ENCODE measurements at regions not wholly inside any gene's neighbourhood (a gene's known extent, or its start where the extent isn't known, plus 50 kb on each side); places are given as distances from the start of the nearest gene placed in this dataset.
A peak's percentile ranks its signal among the peaks of the same experiment; 100 is the strongest.

GRCh38 chr5:63719147-63719546 lies 243.1 kb downstream of the HTR1A start:
- DNase-seq: no peak

DNA sequence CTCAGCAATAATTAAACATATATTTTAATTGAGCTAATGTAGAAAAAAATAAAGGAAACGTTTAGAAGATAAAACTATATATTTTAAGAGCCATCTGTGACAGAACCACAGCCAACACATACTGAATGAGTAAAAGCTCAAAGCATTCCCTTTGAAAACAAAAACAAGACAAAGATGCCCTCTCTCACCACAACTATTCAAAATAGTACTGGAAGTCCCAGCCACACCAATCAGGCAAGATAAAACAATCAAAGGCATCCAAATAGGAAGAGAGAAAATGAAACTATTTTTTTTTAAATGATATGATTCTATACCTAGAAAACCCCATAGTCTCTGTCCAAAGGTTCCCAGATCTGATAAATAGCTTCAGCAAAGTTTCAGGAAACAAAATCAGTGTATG lies 262.0 kb downstream of the HTR1A start:
- DNase-seq: no peak

- DNase-seq: no peak
These were observed 264.4 kb downstream of the HTR1A start for GRCh38 chr5:63697811-63698210.

DNA sequence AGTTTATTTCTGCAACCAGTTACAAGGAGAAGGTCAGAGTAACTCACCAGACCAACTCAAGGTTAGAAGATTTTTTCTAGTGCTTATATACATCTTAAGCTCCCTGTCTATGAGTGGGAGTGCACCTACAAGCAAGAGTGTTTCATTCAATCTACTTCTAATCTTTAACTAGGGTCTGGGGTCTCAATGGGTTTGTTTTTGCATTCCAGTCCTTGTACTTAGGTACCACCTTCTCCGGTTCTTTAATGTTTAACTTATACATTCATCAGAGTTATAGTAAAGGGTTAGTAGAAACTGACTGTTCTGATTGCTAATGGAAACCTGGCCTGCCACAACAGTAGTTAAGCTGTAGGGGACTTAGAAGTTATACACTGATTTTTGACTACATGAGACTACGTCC lies 271.7 kb downstream of the HTR1A start:
- DNase-seq: no peak

DNA sequence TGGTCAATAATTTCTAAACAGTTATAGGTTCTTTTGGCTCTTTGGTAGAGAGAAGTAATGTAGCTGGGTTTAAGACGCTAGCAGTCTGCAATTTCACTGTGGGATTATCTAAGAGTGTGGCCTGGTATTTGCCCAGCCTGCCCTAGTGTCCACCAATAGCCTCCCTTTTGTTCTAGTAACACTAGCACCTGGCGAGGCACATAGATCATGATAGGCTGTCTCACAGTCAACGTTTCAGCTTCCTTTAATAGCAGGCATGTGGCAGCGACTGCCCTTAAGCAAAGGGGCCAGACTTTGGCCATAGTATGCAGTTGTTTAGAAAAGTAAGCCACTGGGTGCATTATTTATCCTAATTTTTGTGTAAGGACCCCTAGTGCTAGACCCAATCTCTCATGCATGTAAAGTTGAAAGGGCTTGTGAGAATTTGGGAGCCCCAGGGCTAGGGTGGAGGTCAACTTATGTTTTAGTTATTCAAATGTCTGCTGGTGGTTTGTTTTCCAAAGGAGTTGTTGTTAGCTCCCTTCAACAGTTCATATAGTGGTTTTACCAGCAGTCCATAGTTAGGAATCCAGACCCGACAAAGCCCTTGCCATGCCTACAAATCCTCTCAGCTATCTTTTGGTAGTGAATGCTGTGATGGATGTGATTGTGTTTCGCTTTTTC lies 274.3 kb downstream of the HTR1A start:
- DNase-seq: no peak

DNA sequence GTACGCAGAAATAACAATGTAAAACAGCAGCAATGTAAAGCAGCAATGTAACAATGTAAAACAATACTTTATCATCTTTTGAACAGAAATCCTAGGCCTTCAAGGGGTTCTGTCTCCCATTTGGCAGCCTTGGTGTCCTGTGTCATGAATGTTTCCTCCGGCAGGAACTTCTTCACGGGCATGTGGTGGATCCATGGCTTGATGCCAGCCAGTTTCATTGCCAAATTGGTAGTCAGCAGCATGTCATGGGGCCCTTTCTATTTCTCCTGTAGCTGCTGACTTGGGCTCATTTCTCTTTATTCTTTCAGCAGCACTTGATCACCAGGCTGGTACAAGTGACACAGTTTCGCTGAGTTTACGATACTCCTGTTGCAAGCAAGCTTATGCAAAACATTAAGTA lies 275.3 kb downstream of the HTR1A start:
- no peak for DNase-seq

- peak; percentile 19 for DNase-seq
These were observed 276.1 kb downstream of the HTR1A start for GRCh38 chr5:63686181-63686580.

DNA sequence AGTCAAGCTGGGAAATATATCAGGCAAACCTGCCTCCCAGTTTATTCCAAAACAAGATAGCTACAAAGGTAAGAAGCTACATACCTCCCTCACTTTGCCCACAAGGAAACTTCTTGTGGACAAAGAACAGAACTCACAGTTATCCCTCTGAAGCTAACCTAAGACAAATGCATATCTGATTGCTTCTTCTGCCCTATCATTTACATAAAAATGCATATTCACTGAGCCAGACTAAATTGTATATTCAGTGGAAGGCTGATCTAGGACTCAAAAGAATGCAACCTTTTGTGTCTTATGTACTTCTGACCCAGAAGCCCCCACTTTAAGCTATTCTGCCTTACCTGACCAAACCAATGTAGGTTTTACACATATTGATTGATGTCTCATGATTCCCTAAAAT lies 276.8 kb downstream of the HTR1A start:
- DNase-seq: no peak

DNA sequence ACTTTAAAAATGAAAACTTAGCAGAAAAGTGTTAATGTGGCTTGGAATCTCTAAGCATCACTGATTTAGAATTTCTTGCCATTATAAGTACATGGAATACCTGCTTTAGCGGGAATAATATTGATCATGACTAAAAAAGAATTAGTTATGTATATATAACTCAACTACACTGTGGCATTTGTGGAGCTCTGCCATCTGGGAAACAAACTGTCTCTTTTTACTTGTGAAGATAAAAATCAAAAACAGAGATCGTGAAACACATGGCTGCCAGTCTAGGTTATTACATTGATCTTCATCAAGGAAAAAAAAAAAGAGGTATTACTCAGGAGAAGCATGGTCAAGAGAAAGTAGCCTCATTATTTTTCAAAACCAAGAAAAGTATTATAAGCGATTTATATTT lies 287.4 kb downstream of the HTR1A start:
- no peak for DNase-seq

GRCh38 chr5:63655043-63655442 lies 307.2 kb downstream of the HTR1A start:
- DNase-seq: peak; percentile 2

- DNase-seq: no peak
These were observed 311.7 kb downstream of the HTR1A start for GRCh38 chr5:63650581-63650980.

- peak; percentile 12 for DNase-seq
These were observed 313.9 kb downstream of the HTR1A start for GRCh38 chr5:63648376-63648775.

DNA sequence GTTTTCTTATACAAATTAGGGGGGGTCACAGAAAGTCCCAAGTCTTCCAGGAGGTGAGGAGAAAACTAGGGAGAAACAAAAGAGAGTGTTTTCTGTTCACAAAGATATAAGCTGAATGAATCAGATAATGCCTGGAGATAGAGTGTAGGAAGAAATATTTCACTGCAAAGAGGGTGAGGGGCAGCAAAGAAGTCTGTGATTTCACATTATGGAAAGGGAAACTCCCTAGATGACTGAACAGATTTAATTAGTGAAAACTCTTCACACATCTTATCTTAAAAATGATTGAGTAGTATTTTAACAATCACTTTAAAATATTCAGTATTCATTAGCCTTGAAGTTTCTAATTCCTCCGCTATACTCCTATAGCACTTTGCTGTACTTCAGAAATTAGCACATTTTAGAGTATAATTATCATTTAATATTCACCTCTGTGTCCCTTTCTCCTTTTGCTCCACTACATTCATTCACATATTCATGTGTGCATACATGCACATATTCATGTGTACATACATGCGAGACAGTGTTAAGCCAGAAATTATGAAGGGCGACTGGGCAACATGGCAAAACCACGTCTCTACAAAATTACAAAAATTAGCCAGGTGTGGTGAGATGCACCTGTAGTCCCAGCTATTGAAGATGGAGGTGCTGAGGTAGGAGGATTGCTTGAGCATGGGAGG lies 332.2 kb downstream of the HTR1A start:
- no peak for DNase-seq

GRCh38 chr5:63613442-63613841 lies 348.8 kb downstream of the HTR1A start:
- peak; percentile 14 for DNase-seq

DNA sequence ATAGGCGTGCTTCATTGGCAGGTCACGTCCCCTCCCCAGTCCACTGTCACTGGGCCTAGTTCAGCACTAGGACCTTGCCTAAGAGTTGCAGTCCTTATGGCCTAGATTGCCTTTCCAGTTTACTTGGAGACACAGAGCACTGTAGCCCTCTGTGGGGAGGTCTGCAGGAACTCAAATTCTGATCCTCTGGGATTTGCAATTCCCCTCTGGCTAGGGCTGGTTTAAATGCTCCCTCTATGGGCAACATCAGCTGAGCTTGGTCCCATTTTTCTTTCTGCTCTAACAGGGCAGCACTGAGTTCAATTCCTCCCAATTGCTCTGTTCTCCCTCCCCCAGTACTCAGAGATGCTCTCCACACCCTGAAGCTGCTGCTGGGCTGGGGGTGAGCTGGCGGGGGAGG lies 358.2 kb downstream of the HTR1A start:
- DNase-seq: no peak

- no peak for DNase-seq
These were observed 359.3 kb downstream of the HTR1A start for GRCh38 chr5:63602971-63603370.

- peak; percentile 29 for DNase-seq
These were observed 366.0 kb downstream of the HTR1A start for GRCh38 chr5:63596254-63596653.

DNA sequence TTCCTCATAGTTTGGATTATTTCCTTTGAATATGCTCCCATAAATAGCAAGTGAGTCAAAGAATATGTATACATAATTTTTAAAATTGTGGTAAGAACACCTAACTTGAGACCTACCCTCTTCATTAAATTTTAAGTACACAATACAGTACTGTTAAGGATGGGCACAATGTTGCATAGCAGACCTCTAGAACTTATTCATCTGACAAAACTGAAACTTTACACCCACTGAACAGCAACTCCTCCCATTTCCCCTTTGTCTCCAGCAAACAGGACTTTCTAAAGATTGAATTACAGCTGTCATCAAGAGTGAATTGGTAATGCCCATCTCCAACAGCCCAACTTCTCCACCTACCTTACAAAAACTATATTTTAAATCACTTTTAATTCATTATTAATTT lies 388.9 kb downstream of the HTR1A start:
- peak; percentile 45 for DNase-seq

- no peak for DNase-seq
These were observed 389.5 kb downstream of the HTR1A start for GRCh38 chr5:63572740-63573139.

GRCh38 chr5:63570752-63571151 lies 391.5 kb downstream of the HTR1A start:
- DNase-seq: peak; percentile 7

GRCh38 chr5:63564789-63565188 lies 397.5 kb downstream of the HTR1A start:
- peak; percentile 18 for DNase-seq

DNA sequence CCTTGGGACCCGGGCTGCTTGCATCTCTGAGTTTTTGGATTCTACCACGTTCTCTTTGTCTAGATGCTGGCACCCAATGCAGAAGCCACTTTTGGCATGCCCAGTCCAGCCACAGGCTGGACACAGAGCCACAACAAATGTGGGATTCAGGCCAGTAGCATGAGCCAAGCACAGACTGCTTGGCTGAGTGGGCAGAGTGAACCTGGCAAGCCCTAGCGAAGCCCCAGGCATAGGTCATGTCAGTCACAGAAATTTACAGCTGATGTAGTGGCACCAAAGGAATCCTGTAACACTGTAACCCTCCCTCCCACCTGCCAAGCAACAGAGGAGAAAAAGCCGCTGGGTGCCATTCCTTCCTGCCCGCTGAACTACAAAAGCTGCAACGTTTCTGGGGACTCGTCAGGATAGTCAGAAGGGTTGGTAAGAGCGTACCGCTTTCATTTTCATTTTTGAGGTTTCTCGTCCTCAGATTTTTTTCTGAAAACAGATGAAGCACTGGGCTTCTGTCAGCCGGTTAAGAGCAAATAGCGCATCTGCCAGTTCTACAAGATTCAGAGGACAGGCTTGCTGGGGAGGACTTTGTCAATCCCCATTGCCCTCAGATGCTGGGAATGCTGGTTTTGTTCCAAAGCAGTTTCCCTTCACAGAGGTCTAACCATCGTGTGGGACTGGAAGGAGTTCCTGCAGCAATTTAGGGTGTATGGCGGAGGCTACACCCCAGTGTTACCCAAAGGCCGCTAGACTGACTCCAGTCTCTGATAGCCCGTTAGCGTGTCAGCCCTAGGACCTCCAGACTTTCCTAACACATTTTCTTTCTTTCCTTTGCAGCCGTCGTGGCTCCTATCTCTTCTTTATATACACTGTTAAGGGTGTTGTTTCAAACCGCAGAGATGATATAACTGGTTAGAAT lies 399.0 kb downstream of the HTR1A start:
- DNase-seq: no peak

GRCh38 chr5:63555874-63556273 lies 406.4 kb downstream of the HTR1A start:
- peak; percentile 24 for DNase-seq

- peak; percentile 42 for DNase-seq
These were observed 408.1 kb downstream of the HTR1A start for GRCh38 chr5:63554191-63554590.

Data from DMS53 (cell line).